ENCODE measurements at regions not wholly inside any gene's neighbourhood (a gene's known extent, or its start where the extent isn't known, plus 50 kb on each side); places are given as distances from the start of the nearest gene placed in this dataset.
A peak's percentile ranks its signal among the peaks of the same experiment; 100 is the strongest.

DNA sequence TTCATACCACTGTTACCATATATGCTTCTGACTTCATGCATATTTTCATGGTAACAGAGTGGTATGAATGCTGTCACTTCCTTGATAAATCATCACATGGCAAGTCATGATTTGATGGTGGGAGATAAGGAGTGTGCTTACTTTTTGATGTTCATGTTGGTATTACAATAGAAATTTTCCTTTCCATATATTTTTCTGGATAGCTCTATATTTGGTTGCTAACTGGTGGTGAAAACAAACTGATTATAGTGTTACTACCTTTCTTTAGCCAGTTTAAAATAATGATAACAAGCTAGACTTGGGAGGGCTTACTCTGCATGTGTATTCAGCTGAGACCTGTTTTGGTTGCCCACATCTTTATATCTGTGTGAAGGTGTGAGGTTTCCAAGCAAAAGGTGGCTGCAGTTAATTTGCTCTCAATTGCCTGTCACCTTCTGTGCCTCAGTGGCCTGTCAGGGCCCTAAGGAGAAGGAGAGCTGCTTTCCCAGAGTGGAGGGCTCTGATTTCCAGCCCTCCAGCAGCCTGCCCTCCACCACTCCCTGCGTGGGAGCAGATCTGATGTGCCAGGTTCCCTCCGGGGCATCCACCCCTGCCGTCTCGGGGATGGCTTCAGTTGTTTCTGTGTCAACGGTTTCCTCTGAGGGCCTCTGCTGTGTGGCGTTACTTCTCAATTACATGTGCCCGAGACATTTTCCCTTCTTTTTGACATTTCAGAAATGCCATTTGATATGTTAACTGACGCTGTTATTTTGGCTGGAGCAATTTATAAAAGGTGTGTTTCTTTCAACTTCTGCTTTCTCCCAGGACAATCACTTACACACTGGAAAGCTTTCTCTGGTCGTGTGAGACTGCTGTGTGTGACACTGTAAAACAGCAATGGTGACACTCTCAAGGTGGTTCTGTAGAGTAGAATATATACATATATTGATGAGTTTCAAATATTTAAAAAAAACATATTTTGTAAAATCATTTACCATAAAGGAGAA is 107.7 kb upstream of the KLF6 start:
- intact Hi-C loops (cut with micrococcal nuclease), result no loop called here
- peaks cover 13% of the 10 kb centered on the region for H3K4me1 Mint-ChIP-seq (ENCODE audit: low read depth)
- H3K36me3 Mint-ChIP-seq (ENCODE audit: low read depth), result no peaks in the 10 kb centered on the region
- H3K4me3 Mint-ChIP-seq, result no peak overlapping the region
- DNase-seq, result no peak
- H3K27ac Mint-ChIP-seq, result no peak overlapping the region
- H3K9me3 Mint-ChIP-seq, result no peaks in the 10 kb centered on the region
- CTCF ChIA-PET, result interaction anchor here (0.6 to 1.2 kb wide), 4 partner anchors 16 to 1575 kb away, joined by 3 to 4 read pairs (median 3); no protein-coding TSS in a partner anchor
- no peaks in the 10 kb centered on the region for H3K27me3 Mint-ChIP-seq (ENCODE audit: low read depth)

DNA sequence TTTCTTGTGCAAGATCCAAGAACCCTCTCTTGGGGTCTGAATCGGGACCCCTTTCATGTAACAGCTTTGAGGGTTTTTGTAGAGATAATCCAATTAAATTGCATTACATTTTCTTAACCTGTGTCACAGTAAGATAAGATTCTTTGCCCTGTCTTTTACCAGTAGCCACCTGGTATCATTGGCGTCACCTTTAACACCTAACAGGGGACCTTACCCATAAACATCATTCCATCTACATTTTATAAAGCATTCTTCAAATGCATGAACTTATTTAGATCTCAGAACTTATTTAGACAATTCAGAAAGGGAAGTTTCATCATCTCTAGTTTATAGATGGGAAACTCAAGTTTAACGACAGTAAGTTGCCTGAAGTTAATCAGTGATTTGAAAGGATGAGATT is 106.4 kb upstream of the KLF6 start:
- intact Hi-C loops (cut with micrococcal nuclease), result no loop called here
- CTCF ChIA-PET, result no interaction called here
- H3K27ac Mint-ChIP-seq, result no peak overlapping the region

DNA sequence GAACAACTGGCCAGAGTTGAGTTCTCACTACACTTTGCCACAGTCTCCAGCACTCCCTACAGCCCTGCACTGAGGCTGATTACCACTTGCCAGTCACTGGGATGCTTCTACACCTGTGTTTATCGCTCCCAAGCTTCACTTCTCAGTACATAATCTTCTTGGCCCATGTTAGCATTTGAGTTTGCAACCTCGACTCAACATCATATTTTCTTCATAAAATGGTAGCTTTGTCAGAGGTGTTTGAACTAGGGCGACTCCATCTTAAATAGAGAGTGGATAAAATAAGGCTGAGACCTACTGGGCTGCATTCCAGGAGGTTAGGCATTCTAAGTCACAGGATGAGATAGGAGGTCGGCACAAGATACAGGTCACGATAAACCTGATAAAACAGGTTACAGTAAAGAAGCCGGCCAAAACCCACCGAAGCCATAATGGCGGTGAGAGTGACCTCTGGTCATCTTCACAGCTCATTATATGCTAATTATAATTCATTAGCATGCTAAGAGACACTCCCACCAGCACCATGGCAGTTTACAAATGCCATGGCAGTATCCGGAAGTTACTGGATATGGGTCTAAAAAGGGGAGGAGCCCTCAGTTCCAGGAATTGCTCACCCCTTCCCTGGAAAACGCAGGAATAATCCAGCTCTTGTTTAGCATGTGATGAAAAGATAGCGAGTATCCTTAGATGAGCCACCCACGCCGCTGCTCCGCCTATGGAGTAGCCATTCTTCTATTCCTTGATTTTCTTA is 105.8 kb upstream of the KLF6 start:
- Mint-ChIP-seq H3K4me3 (no peak overlapping the region), H3K27ac (no peak overlapping the region), H3K27me3 (ENCODE audit: low read depth) (no peaks in the 10 kb centered on the region), H3K4me1 (ENCODE audit: low read depth) (peaks cover 13% of the 10 kb centered on the region), H3K36me3 (ENCODE audit: low read depth) (no peaks in the 10 kb centered on the region), H3K9me3 (no peaks in the 10 kb centered on the region)
- CTCF ChIA-PET, result interaction anchor here (0.6 kb wide), 1 partner anchor 183 kb away, joined by 3 read pairs; no protein-coding TSS in a partner anchor
- intact Hi-C loops (cut with micrococcal nuclease), result no loop called here
- no peak for DNase-seq

More for the DNA sequence above, 106.4 kb upstream of the KLF6 start:
- Mint-ChIP-seq H3K4me3 (no peak overlapping the region), H3K9me3 (no peaks in the 10 kb centered on the region), H3K4me1 (ENCODE audit: low read depth) (peaks cover 13% of the 10 kb centered on the region), H3K27me3 (ENCODE audit: low read depth) (no peaks in the 10 kb centered on the region), H3K36me3 (ENCODE audit: low read depth) (no peaks in the 10 kb centered on the region)
- DNase-seq, result no peak

DNA sequence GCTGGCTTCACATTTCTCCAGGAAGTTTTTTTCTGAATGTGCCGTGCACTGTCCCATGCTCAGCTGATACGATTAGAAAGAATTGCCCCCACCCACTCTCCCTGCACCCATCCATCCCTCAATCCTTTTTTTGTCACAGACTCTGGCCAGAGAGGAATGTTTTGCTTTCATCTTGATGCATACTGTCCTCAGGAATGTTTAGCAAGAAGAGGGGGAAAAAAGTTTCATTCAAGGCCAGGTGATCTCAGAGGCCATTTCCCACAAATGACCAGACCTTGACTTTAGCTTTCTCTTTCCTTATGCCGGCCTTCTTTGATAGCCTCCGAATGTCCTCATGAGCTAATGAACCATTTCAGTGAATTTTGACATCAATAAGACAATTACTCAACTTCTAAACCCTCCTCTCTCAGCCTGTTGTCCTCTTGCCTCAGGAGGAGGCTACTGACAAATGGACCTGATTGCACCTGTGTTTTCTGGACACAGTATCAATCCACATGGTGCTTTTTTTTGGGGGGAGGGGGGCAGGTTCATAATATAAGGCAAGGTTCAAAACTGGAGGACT is 105.0 kb upstream of the KLF6 start:
- no peaks in the 10 kb centered on the region for H3K36me3 Mint-ChIP-seq (ENCODE audit: low read depth)
- no peaks in the 10 kb centered on the region for H3K9me3 Mint-ChIP-seq
- CTCF ChIA-PET, result interaction anchor here (0.6 kb wide), 1 partner anchor 184 kb away, joined by 3 read pairs; no protein-coding TSS in a partner anchor
- no peaks in the 10 kb centered on the region for H3K27me3 Mint-ChIP-seq (ENCODE audit: low read depth)
- H3K4me3 Mint-ChIP-seq, result no peak overlapping the region
- DNase-seq, result no peak
- no peak overlapping the region for H3K27ac Mint-ChIP-seq
- peaks cover 13% of the 10 kb centered on the region for H3K4me1 Mint-ChIP-seq (ENCODE audit: low read depth)
- intact Hi-C loops (cut with micrococcal nuclease), result no loop called here

DNA sequence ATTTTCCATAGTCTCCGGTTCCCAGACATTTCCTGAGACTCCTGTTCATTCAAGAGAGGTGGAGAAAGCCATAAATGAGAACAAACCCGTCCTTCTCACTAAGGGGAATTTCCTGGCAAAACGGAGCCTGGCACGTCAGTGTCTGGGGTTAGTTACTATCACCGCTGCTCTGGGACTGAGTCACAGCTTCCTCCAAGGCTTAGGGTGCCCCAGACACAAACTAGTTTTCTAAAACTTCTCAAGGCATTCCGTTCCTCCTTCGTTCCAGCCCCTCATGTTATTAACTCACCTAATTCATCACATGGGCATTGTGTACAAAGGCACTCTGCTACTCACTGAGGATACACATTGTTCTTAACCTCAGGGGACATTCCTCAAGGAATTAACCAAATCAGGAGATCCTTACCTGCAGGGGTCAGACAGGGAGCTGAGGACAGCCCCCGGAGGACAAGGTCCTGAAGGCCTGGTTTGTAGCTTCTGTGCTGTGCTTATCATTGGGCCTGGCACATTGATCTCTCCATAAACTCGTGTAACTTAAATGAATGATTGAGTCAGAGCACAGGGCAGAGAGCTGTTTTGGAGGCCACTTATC is 103.0 kb upstream of the KLF6 start:
- DNase-seq, result peak; percentile 38
- H3K4me1 Mint-ChIP-seq (ENCODE audit: low read depth), result peaks cover 14% of the 10 kb centered on the region

DNA sequence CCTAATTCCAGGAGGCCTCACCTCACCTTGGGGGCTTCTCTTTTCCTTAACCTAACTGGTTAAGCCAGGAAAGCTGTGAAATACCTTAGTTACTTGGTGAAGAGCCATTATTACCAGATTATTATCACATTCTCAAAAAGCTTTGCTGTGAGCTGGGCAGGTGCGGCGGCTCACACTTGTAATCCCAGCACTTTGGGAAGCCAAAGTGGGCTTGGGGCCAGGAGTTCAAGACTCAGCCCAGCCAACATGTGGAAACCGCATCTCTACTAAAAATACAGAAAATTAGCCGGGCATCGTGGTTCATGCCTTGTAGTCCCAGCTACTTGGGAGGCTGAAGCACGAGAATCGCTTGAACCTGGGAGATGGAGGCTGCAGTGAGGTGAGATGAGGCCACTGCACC is 102.4 kb upstream of the KLF6 start:
- H3K4me3 Mint-ChIP-seq, result no peak overlapping the region
- CTCF ChIA-PET, result no interaction called here
- H3K36me3 Mint-ChIP-seq (ENCODE audit: low read depth), result no peaks in the 10 kb centered on the region
- intact Hi-C loops (cut with micrococcal nuclease), result no loop called here
- peaks cover 10% of the 10 kb centered on the region for H3K4me1 Mint-ChIP-seq (ENCODE audit: low read depth)
- no peaks in the 10 kb centered on the region for H3K9me3 Mint-ChIP-seq
- DNase-seq, result no peak
- H3K27ac Mint-ChIP-seq, result no peak overlapping the region
- H3K27me3 Mint-ChIP-seq (ENCODE audit: low read depth), result peaks cover 5% of the 10 kb centered on the region

More for the DNA sequence above, 103.0 kb upstream of the KLF6 start:
- Mint-ChIP-seq H3K9me3 (no peaks in the 10 kb centered on the region), H3K27ac (peak overlapping the region; percentile 75), H3K27me3 (ENCODE audit: low read depth) (peaks cover 5% of the 10 kb centered on the region), H3K36me3 (ENCODE audit: low read depth) (no peaks in the 10 kb centered on the region), H3K4me3 (no peak overlapping the region)
- CTCF ChIA-PET, result no interaction called here
- intact Hi-C loops (cut with micrococcal nuclease), result no loop called here

DNA sequence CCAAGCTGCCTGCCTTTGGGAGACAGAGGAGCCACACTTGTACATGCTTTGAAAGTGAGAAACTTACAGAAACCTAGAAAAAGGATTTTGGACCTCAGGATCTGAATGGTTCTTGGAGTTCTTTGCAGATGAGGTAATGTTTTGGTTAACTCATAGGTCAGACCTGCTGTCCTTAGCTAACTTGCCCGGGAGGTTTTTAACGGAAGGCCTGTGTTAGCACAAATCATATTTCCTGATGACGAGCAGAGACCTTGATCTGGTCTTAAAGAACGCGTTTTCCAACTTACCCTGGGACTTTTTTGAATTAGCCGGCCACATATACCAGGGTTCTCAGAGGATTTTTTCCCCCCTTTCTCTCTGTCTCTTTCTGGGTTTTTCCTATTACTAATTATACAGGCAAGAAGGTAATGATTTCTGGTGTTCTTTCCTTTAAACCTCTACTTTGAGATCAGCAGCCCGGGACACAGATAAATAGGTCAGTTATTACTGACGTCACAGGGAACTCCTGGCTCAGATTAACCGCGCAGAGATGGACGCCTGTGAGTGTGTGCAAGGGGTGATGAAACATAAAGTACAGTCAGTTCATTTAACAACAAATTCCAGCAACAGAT is 101.7 kb upstream of the KLF6 start:
- H3K27me3 Mint-ChIP-seq (ENCODE audit: low read depth), result peaks cover 5% of the 10 kb centered on the region
- H3K36me3 Mint-ChIP-seq (ENCODE audit: low read depth), result no peaks in the 10 kb centered on the region
- CTCF ChIA-PET, result no interaction called here
- H3K4me1 Mint-ChIP-seq (ENCODE audit: low read depth), result peaks cover 8% of the 10 kb centered on the region
- no peak for DNase-seq
- intact Hi-C loops (cut with micrococcal nuclease), result no loop called here
- H3K9me3 Mint-ChIP-seq, result no peaks in the 10 kb centered on the region
- no peak overlapping the region for H3K27ac Mint-ChIP-seq
- no peak overlapping the region for H3K4me3 Mint-ChIP-seq

DNA sequence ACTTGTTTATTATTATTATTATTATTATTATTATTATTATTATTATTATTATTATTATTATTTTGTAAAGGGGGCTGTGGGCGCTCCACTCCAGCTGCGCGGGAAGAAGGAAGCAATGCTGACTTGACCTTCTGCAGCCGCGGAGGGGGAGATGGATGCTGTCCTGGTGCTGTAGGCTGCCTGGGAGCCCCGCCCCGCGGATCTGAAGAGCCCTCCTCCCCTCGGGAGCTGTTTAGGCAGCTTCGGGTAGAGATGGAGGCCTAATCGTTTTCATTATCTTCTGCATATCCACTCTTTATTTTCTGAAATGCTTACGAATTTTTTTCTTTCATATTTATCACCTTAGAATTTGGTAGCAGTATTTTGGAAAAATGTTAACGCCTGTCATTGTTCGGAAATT is 101.2 kb upstream of the KLF6 start:
- H3K4me1 Mint-ChIP-seq (ENCODE audit: low read depth), result peaks cover 8% of the 10 kb centered on the region
- H3K36me3 Mint-ChIP-seq (ENCODE audit: low read depth), result no peaks in the 10 kb centered on the region
- no peak overlapping the region for H3K27ac Mint-ChIP-seq
- H3K9me3 Mint-ChIP-seq, result no peaks in the 10 kb centered on the region
- intact Hi-C loops (cut with micrococcal nuclease), result no loop called here
- DNase-seq, result no peak
- no peak overlapping the region for H3K4me3 Mint-ChIP-seq
- peaks cover 5% of the 10 kb centered on the region for H3K27me3 Mint-ChIP-seq (ENCODE audit: low read depth)
- CTCF ChIA-PET, result no interaction called here

DNA sequence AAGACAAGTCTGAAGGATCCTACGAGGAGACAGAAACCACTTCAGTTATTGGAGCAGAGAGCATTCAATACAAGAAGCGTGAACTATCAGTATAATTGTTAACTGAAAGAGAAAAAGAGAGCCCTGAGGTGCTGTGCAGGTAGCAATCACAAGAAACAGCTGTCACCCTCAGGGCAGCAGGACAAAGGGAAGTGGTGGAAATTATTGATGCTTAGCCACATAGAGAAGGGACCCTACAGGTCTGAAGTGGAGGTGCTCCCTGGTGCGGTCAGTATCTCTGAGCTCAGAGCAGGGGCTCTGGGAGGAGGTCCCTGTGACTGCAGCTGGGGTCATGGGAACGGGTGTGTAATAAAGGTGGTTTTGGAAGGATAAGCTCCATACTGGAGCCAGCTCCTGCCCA is 97.8 kb upstream of the KLF6 start:
- intact Hi-C loops (cut with micrococcal nuclease), result no loop called here
- Mint-ChIP-seq H3K9me3 (no peaks in the 10 kb centered on the region), H3K4me3 (no peak overlapping the region), H3K27me3 (ENCODE audit: low read depth) (peaks cover 5% of the 10 kb centered on the region), H3K36me3 (ENCODE audit: low read depth) (no peaks in the 10 kb centered on the region), H3K27ac (no peak overlapping the region), H3K4me1 (ENCODE audit: low read depth) (peaks cover 4% of the 10 kb centered on the region)
- DNase-seq, result no peak
- CTCF ChIA-PET, result interaction anchor here (0.5 kb wide), 1 partner anchor 269 kb away, joined by 5 read pairs; no protein-coding TSS in a partner anchor

DNA sequence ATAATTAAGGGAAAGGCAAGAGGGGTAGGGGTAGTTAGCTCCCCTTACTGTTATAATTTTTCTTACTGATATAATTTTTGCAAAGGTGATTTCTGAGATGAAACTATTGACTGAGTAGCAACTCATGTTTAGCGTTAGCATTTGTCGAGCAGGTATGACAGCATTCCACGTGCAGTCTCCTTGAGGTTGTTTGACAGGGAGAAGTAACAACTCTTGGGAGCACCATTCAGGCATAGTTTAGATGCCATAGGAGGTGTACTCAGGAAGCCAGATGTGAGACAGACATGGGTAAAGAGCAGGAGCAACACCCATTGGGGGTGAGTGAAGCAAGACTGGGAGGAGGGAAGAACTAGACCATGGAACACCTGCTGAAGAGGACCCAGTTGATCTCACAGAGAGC is 96.6 kb upstream of the KLF6 start:
- no peak for DNase-seq
- peaks cover 5% of the 10 kb centered on the region for H3K27me3 Mint-ChIP-seq (ENCODE audit: low read depth)
- CTCF ChIA-PET, result no interaction called here
- intact Hi-C loops (cut with micrococcal nuclease), result no loop called here
- peaks cover 11% of the 10 kb centered on the region for H3K4me1 Mint-ChIP-seq (ENCODE audit: low read depth)
- H3K4me3 Mint-ChIP-seq, result no peak overlapping the region
- H3K27ac Mint-ChIP-seq, result no peak overlapping the region
- no peaks in the 10 kb centered on the region for H3K9me3 Mint-ChIP-seq
- no peaks in the 10 kb centered on the region for H3K36me3 Mint-ChIP-seq (ENCODE audit: low read depth)

DNA sequence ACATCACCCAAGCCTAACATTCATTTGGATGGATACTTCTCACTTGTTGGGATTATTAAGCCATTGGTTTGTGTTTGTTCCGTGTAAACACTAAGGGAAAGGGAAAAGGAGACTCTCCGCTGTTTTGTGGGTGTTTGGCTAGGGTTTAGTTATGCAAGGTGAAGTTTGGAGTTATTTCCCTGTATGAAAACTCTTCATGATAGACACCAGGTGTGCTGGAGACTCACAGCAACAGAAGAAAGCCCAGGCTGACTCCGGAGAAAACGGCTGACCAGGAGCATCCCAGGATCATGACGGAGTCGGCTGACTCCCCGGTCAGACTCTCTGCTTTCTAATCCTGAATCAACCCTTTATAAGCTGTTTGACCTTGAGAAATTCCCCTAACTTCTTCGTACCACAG is 94.1 kb upstream of the KLF6 start:
- no peak overlapping the region for H3K27ac Mint-ChIP-seq
- H3K4me1 Mint-ChIP-seq (ENCODE audit: low read depth), result peaks cover 34% of the 10 kb centered on the region
- peaks cover 2% of the 10 kb centered on the region for H3K27me3 Mint-ChIP-seq (ENCODE audit: low read depth)
- intact Hi-C loops (cut with micrococcal nuclease), result no loop called here
- DNase-seq, result no peak
- no peaks in the 10 kb centered on the region for H3K36me3 Mint-ChIP-seq (ENCODE audit: low read depth)
- H3K4me3 Mint-ChIP-seq, result no peak overlapping the region
- H3K9me3 Mint-ChIP-seq, result no peaks in the 10 kb centered on the region
- CTCF ChIA-PET, result interaction anchor here (0.5 kb wide), 1 partner anchor 143 kb away, joined by 4 read pairs; no protein-coding TSS in a partner anchor

Measured in activated naive CD4-positive, alpha-beta T cell treated with anti-CD3 and anti-CD28 coated beads for 36 hours (primary cell).